ENCODE measurements at regions not wholly inside any gene's neighbourhood (a gene's known extent, or its start where the extent isn't known, plus 50 kb on each side); places are given as distances from the start of the nearest gene placed in this dataset.

DNA sequence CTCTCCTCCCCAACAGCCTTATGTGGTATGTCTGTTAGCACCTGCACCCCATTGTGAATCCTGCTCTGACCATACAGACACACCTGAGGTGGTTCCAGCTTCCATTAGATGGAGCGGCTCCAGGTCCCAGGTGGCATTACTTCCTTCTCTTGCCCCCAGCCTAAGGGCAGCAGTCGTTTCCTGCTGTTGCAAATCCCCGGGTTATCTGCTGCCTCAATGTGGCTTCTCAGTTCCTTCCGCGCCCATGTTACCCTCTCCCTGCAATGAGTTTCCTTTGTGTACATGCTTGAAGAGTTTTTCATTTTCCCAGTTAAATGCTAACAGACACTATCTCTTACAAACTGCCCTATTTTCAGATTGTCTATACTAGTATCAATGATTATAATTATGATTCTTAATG lies 62.8 kb upstream of the PRKCQ start:
- no peak for DNase-seq (ENCODE audit: low read depth)

DNA sequence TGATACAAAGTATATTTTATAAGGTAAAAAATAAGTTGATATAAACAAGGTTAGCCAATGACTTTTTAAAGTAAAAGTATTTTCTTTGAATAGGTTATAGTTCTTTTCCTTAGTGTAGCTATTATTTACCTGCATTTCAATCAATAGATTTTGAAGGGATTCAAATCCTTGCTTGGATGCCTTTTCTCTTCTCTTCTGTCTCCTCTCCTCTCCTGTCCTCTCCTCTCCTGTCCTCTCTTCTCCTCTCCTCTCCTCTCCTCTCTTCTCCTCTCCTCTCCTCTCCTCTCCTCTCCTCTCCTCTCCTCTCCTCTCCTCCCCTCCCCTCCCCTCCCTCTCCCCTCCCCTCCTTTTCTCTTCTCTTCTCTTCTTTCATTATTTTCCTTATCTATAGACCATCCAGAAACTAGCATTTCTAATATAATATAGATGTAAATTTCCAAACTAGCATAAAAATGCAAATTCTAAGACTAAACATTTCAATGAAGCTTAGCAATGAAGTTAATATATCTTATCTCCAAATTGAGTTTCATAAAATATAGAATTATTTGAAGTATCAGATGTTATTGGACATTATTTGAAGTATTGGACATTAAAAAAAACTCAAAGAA lies 60.5 kb upstream of the PRKCQ start:
- DNase-seq (ENCODE audit: low read depth), result no peak

DNA sequence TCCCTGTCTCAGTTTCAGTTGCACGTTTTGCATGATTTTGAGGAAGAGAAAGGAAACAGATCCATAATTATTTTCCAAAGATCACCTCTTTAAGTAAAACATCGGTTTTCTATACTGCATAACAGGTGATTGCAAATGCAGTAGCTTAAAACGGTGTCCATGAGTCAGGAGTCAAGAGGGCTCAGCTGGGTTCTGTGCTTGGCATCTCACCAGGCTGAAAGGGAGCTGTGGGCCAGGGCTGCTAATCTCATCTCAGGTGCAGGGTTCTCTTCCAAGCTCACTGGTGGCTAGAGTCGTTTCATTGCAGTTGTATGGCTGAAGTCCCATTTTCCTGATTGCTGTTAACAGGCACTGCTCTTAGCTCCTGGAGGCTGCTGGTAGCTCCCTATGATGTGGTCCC lies 57.0 kb upstream of the PRKCQ start:
- no peak for DNase-seq (ENCODE audit: low read depth)

DNA sequence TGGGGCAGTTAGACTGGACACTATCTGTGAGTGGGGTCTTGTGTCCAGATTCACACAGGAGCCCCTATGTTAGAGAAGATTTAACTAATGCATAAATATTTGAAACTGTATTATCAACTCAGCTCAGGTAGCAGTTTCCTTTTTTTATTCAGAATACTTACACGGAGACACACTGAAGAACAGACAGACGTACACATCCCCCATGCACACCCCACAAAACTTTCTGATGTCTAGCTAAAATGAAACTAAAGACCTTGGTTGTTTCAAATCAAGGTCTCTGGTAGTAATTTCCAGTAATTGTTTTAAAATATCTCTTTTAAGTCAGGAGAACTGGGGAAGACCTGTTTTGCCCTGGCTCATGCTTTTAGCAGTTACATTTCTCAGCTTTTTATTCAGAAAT lies 55.7 kb upstream of the PRKCQ start:
- no peak for DNase-seq (ENCODE audit: low read depth)

All from iris pigment epithelial cell (primary cell).